ENCODE measurements at regions not wholly inside any gene's neighbourhood (a gene's known extent, or its start where the extent isn't known, plus 50 kb on each side); places are given as distances from the start of the nearest gene placed in this dataset.
A peak's percentile ranks its signal among the peaks of the same experiment; 100 is the strongest.

DNA sequence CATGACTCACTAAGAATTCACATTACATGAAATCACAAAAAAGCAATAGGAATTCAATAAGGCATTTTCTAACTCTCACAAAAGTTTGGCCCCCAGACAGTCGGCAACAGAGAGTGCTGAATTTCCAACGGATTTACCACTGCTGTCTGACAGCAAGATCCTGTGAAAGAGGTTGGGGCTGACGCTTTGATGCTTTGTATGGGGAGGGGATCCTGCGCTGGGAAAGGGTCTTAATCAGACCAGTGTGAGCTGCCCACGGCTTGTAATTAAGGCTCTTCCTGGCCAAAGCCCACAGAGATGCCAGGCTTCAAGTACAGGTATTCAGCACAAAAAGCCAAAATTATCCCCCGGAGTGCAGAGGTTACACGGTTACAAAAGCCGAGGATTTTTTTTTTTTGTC, 66.8 kb upstream of the TMCC3 start:
- TF ChIP-seq, protein P1, sequence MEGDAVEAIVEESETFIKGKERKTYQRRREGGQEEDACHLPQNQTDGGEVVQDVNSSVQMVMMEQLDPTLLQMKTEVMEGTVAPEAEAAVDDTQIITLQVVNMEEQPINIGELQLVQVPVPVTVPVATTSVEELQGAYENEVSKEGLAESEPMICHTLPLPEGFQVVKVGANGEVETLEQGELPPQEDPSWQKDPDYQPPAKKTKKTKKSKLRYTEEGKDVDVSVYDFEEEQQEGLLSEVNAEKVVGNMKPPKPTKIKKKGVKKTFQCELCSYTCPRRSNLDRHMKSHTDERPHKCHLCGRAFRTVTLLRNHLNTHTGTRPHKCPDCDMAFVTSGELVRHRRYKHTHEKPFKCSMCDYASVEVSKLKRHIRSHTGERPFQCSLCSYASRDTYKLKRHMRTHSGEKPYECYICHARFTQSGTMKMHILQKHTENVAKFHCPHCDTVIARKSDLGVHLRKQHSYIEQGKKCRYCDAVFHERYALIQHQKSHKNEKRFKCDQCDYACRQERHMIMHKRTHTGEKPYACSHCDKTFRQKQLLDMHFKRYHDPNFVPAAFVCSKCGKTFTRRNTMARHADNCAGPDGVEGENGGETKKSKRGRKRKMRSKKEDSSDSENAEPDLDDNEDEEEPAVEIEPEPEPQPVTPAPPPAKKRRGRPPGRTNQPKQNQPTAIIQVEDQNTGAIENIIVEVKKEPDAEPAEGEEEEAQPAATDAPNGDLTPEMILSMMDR (IDR thresholded peaks at IDR 0.05): no peak
- H3K36me3 Mint-ChIP-seq (ENCODE audit: low read depth): no peaks in the 10 kb centered on the region
- no peaks in the 10 kb centered on the region for H3K27me3 Mint-ChIP-seq
- no peak overlapping the region for H3K27ac Mint-ChIP-seq
- intact Hi-C loops (cut with micrococcal nuclease): no loop called here
- no peak for DNase-seq
- ChIA-PET POLR2A (interaction anchor here (1.1 kb wide), 1 partner anchor 52 kb away, joined by 3 read pairs; no protein-coding TSS in a partner anchor), CTCF (interaction anchor here (2.9 kb wide), 1 partner anchor 158 kb away, joined by 10 read pairs; no protein-coding TSS in a partner anchor)
- H3K9me3 Mint-ChIP-seq: no peaks in the 10 kb centered on the region
- no peak overlapping the region for H3K4me3 Mint-ChIP-seq
- H3K4me1 Mint-ChIP-seq: peaks cover 29% of the 10 kb centered on the region
- no peak for ATAC-seq (ENCODE audit: low read depth)

DNA sequence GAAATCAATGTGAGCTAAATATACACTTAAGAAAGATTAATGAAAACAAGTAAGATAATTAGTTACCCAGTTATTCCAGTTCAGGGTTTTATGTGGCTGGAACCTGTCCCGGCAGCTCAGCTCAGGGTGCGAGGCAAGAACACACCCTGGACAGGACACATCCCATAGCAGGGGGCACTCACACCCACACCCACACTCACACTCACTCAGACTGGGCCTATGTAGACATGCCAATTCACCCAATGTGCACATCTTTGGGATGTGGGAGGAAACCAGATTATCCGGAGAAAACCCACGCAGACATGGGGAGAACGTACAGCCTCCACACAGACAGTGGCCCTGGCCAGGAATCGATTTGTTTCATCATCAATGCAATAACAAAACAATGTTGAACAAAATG, 66.0 kb upstream of the TMCC3 start:
- Mint-ChIP-seq H3K27ac (no peak overlapping the region), H3K4me1 (peaks cover 21% of the 10 kb centered on the region), H3K4me3 (no peak overlapping the region), H3K9me3 (no peaks in the 10 kb centered on the region), H3K36me3 (ENCODE audit: low read depth) (no peaks in the 10 kb centered on the region), H3K27me3 (no peaks in the 10 kb centered on the region)
- CTCF ChIA-PET: no interaction called here
- POLR2A ChIA-PET: no interaction called here
- TF ChIP-seq, protein P1 (IDR thresholded peaks at IDR 0.05): no peak
- DNase-seq: no peak
- no peak for ATAC-seq (ENCODE audit: low read depth)
- intact Hi-C loops (cut with micrococcal nuclease): no loop called here

DNA sequence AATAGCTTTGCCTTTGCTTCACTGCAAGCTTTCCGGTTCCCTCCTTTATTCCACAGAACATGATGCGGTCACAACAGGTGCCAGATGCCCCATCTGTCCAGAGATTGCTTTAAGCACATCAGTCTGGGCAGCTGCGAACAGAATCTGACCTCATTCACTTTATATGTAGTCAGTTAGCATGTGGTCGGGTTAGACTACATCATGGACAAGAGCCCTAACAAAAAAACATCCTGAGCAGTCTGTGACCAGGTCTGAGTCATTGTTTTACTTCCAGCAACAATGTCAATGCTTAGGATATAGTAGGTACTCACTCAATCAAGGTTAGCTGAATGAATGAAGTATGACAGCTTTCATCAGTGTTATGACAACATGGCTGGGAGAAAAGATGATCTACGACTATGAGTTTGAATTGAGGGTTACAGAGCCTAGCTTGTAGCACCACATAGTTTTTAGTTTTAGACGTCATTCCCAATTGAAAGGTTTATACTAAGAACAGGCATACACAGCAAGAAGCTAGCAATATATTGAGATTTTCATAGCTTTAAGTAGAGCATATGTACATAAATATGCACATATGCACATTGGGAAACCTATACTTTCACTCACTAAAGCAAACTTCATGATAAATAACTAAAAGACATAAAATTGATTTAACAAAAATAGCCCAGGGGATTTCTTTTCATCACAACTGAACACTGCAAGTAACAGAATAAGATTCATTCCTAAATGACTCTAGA, 64.2 kb upstream of the TMCC3 start:
- DNase-seq (no peak), ATAC-seq (ENCODE audit: low read depth) (no peak)
- ChIA-PET CTCF (interaction anchor here (0.9 kb wide), 1 partner anchor 161 kb away, joined by 4 read pairs; no protein-coding TSS in a partner anchor), POLR2A (interaction anchor here (0.7 kb wide), 1 partner anchor 476 kb away, joined by 3 read pairs; no protein-coding TSS in a partner anchor)
- TF ChIP-seq, protein P1 (IDR thresholded peaks at IDR 0.05): no peak
- H3K27me3 Mint-ChIP-seq: no peaks in the 10 kb centered on the region
- intact Hi-C loops (cut with micrococcal nuclease): no loop called here
- H3K36me3 Mint-ChIP-seq (ENCODE audit: low read depth): no peaks in the 10 kb centered on the region
- H3K4me3 Mint-ChIP-seq: no peak overlapping the region
- peaks cover 12% of the 10 kb centered on the region for H3K4me1 Mint-ChIP-seq
- H3K9me3 Mint-ChIP-seq: no peaks in the 10 kb centered on the region
- H3K27ac Mint-ChIP-seq: no peak overlapping the region

DNA sequence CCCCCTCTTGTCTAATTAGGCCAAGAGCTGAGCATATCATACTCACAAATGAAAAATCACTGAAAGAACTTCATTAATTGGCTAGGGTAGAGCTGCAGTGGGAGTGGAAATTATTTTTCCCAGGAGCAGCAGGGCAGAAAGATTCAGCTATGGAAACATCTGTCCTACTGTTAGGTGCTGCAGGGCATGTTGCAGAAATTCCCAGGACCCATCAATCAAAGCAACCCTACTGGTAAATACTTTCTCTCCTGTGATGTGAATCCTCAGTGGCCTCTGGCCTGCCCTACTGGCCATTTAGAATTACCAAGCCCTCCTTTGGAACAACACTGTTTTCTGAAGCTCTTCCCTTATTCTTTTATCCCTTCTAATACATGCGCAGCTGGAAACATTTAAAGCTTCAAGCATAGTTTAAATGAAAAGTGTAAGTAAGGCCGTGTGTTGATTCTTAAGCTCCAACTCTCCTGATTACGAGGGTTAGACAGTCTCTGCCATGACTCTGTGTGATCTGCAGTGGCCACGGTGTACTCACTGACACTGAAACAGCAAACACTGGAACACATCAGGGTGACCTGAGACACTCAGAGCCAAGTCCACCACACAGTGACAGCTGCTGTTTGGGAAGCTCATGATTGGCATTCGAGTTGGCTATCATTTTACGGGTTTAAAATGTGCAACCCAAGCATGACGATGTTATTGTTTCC, 62.6 kb upstream of the TMCC3 start:
- Mint-ChIP-seq H3K36me3 (ENCODE audit: low read depth) (peaks cover 3% of the 10 kb centered on the region), H3K9me3 (no peaks in the 10 kb centered on the region), H3K27ac (no peak overlapping the region), H3K4me3 (no peak overlapping the region), H3K27me3 (no peaks in the 10 kb centered on the region), H3K4me1 (peaks cover 19% of the 10 kb centered on the region)
- DNase-seq (no peak), ATAC-seq (ENCODE audit: low read depth) (no peak)
- POLR2A ChIA-PET: no interaction called here
- intact Hi-C loops (cut with micrococcal nuclease): no loop called here
- TF ChIP-seq, protein P1 (IDR thresholded peaks at IDR 0.05): no peak
- CTCF ChIA-PET: interaction anchor here (0.6 to 1.4 kb wide), 2 partner anchors 93 to 163 kb away, joined by 3 to 10 read pairs; no protein-coding TSS in a partner anchor

DNA sequence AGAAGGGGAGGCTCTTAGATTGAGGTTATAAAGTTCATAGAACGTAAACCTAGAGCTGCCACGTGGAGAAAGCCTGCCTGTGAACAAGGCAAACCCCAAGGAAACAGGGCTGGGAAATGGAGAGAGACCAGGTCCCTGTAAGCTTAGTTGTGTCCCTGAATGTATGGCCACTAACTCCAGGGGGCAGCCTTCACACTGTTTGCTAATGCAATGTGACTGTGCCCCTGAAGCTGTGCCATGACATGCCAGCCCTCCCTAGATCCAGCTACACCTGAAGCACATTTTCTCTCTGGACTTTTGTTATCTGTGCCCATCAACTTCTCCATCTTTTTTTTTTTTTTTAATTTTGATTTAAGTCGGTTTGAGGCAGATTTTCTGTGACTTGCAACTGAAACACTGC, 60.6 kb upstream of the TMCC3 start:
- H3K36me3 Mint-ChIP-seq (ENCODE audit: low read depth): peaks cover 6% of the 10 kb centered on the region
- ATAC-seq (ENCODE audit: low read depth): peak; percentile 69
- intact Hi-C loops (cut with micrococcal nuclease): loop anchor here (1.0 to 2.0 kb wide), 5 partner anchors 53 to 362 kb away; partner anchors contain the start of gene NR2C1
- no peak overlapping the region for H3K4me3 Mint-ChIP-seq
- H3K27me3 Mint-ChIP-seq: no peaks in the 10 kb centered on the region
- TF ChIP-seq, protein P1 (IDR thresholded peaks at IDR 0.05): no peak
- ChIA-PET CTCF (interaction anchor here (1.0 to 2.4 kb wide), 8 partner anchors 9 to 168 kb away, joined by 3 to 58 read pairs (median 6); no protein-coding TSS in a partner anchor), POLR2A (interaction anchor here (1.1 to 1.2 kb wide), 3 partner anchors 10 to 165 kb away, joined by 3 to 10 read pairs (median 3); no protein-coding TSS in a partner anchor)
- no peak for DNase-seq
- no peaks in the 10 kb centered on the region for H3K9me3 Mint-ChIP-seq
- H3K27ac Mint-ChIP-seq: no peak overlapping the region
- H3K4me1 Mint-ChIP-seq: peaks cover 32% of the 10 kb centered on the region
